Stimulated activated memory B cell treated with anti-CD40 and anti-IgM and Interleukin-4, amounts not matched to agents 10 μg/mL and 1 μg/mL and 100 μg/mL, for 72 hours (primary cell): ENCODE measurements at regions not wholly inside any gene's neighbourhood (a gene's known extent, or its start where the extent isn't known, plus 50 kb on each side); places are given as distances from the start of the nearest gene placed in this dataset.

Source experiments
- ATAC-seq: fragments of 150-1000 bp; cut with Tn5 transposase; 2 replicates; pipeline ENCODE4 v1.10.0; 2021
- H3K27ac Mint-ChIP-seq: one replicate; pipeline ENCODE4 v1.8.0; 2022; ENCODE audit warnings: mild to moderate bottlenecking, mixed read lengths
- H3K27me3 Mint-ChIP-seq: one replicate; pipeline ENCODE4 v1.8.0; 2022; ENCODE audit warnings: mixed read lengths
- H3K36me3 Mint-ChIP-seq: one replicate; pipeline ENCODE4 v1.8.0; 2022; ENCODE audit warnings: mixed read lengths
- H3K4me1 Mint-ChIP-seq: one replicate; pipeline ENCODE4 v1.8.0; 2022; ENCODE audit warnings: mixed read lengths
- H3K4me3 Mint-ChIP-seq: one replicate; pipeline ENCODE4 v1.8.0; 2022; ENCODE audit warnings: mild to moderate bottlenecking, moderate library complexity, mixed read lengths
- H3K9me3 Mint-ChIP-seq: one replicate; pipeline ENCODE4 v1.8.0; 2022; ENCODE audit warnings: mixed read lengths

GRCh38 chr6:114541794-114542193, 199.0 kb upstream of the HS3ST5 start:
- Mint-ChIP-seq H3K27me3 (no peaks in the 10 kb centered on the region), H3K4me3 (no peak overlapping the region), H3K36me3 (no peaks in the 10 kb centered on the region), H3K9me3 (peaks cover 6% of the 10 kb centered on the region), H3K4me1 (no peaks in the 10 kb centered on the region), H3K27ac (no peak overlapping the region)
- no peak for ATAC-seq

GRCh38 chr6:114537977-114538376, 195.2 kb upstream of the HS3ST5 start:
- no peak overlapping the region for H3K4me3 Mint-ChIP-seq
- no peak for ATAC-seq
- no peak overlapping the region for H3K27ac Mint-ChIP-seq
- H3K27me3 Mint-ChIP-seq: no peaks in the 10 kb centered on the region
- H3K36me3 Mint-ChIP-seq: no peaks in the 10 kb centered on the region
- H3K4me1 Mint-ChIP-seq: no peaks in the 10 kb centered on the region
- peaks cover 7% of the 10 kb centered on the region for H3K9me3 Mint-ChIP-seq

GRCh38 chr6:114534813-114535212, 192.0 kb upstream of the HS3ST5 start:
- no peak overlapping the region for H3K27ac Mint-ChIP-seq
- no peaks in the 10 kb centered on the region for H3K4me1 Mint-ChIP-seq
- peaks cover 10% of the 10 kb centered on the region for H3K9me3 Mint-ChIP-seq
- no peaks in the 10 kb centered on the region for H3K36me3 Mint-ChIP-seq
- H3K27me3 Mint-ChIP-seq: no peaks in the 10 kb centered on the region
- no peak for ATAC-seq
- H3K4me3 Mint-ChIP-seq: no peak overlapping the region

GRCh38 chr6:114524081-114524480, 181.3 kb upstream of the HS3ST5 start:
- no peak for ATAC-seq
- Mint-ChIP-seq H3K27me3 (no peaks in the 10 kb centered on the region), H3K4me3 (no peak overlapping the region), H3K36me3 (no peaks in the 10 kb centered on the region), H3K4me1 (no peaks in the 10 kb centered on the region), H3K27ac (no peak overlapping the region), H3K9me3 (no peaks in the 10 kb centered on the region)

- Mint-ChIP-seq H3K27me3 (no peaks in the 10 kb centered on the region), H3K4me3 (no peak overlapping the region), H3K27ac (no peak overlapping the region), H3K9me3 (no peaks in the 10 kb centered on the region), H3K4me1 (no peaks in the 10 kb centered on the region), H3K36me3 (no peaks in the 10 kb centered on the region)
- ATAC-seq: no peak
Measured at GRCh38 chr6:114523508-114523907, 180.7 kb upstream of the HS3ST5 start.

GRCh38 chr6:114521926-114522325, 179.1 kb upstream of the HS3ST5 start:
- Mint-ChIP-seq H3K27me3 (no peaks in the 10 kb centered on the region), H3K27ac (no peak overlapping the region), H3K4me3 (no peak overlapping the region), H3K4me1 (no peaks in the 10 kb centered on the region), H3K9me3 (no peaks in the 10 kb centered on the region), H3K36me3 (no peaks in the 10 kb centered on the region)
- no peak for ATAC-seq

- Mint-ChIP-seq H3K36me3 (no peaks in the 10 kb centered on the region), H3K9me3 (no peaks in the 10 kb centered on the region), H3K27me3 (no peaks in the 10 kb centered on the region), H3K4me3 (no peak overlapping the region), H3K27ac (no peak overlapping the region), H3K4me1 (no peaks in the 10 kb centered on the region)
- no peak for ATAC-seq
Measured at GRCh38 chr6:114520976-114521375, 178.2 kb upstream of the HS3ST5 start.

- Mint-ChIP-seq H3K4me1 (no peaks in the 10 kb centered on the region), H3K27me3 (no peaks in the 10 kb centered on the region), H3K36me3 (no peaks in the 10 kb centered on the region), H3K4me3 (no peak overlapping the region), H3K27ac (no peak overlapping the region), H3K9me3 (peaks cover 4% of the 10 kb centered on the region)
- ATAC-seq: no peak
Measured at GRCh38 chr6:114514170-114514569, 171.3 kb upstream of the HS3ST5 start.

GRCh38 chr6:114471450-114471849, 128.6 kb upstream of the HS3ST5 start:
- H3K36me3 Mint-ChIP-seq: no peaks in the 10 kb centered on the region
- no peaks in the 10 kb centered on the region for H3K4me1 Mint-ChIP-seq
- H3K27ac Mint-ChIP-seq: no peak overlapping the region
- ATAC-seq: no peak
- no peaks in the 10 kb centered on the region for H3K9me3 Mint-ChIP-seq
- H3K27me3 Mint-ChIP-seq: no peaks in the 10 kb centered on the region
- H3K4me3 Mint-ChIP-seq: no peak overlapping the region

GRCh38 chr6:114467931-114468330, 125.1 kb upstream of the HS3ST5 start:
- ATAC-seq: no peak
- H3K36me3 Mint-ChIP-seq: no peaks in the 10 kb centered on the region
- H3K4me3 Mint-ChIP-seq: no peak overlapping the region
- H3K27me3 Mint-ChIP-seq: no peaks in the 10 kb centered on the region
- no peaks in the 10 kb centered on the region for H3K9me3 Mint-ChIP-seq
- H3K4me1 Mint-ChIP-seq: no peaks in the 10 kb centered on the region
- no peak overlapping the region for H3K27ac Mint-ChIP-seq

GRCh38 chr6:114465511-114465910, 122.7 kb upstream of the HS3ST5 start:
- no peaks in the 10 kb centered on the region for H3K36me3 Mint-ChIP-seq
- no peaks in the 10 kb centered on the region for H3K9me3 Mint-ChIP-seq
- H3K4me1 Mint-ChIP-seq: no peaks in the 10 kb centered on the region
- no peak for ATAC-seq
- no peaks in the 10 kb centered on the region for H3K27me3 Mint-ChIP-seq
- no peak overlapping the region for H3K27ac Mint-ChIP-seq
- no peak overlapping the region for H3K4me3 Mint-ChIP-seq

GRCh38 chr6:114453737-114454276, 111.0 kb upstream of the HS3ST5 start:
- Mint-ChIP-seq H3K27ac (no peak overlapping the region), H3K4me3 (no peak overlapping the region), H3K4me1 (no peaks in the 10 kb centered on the region), H3K27me3 (no peaks in the 10 kb centered on the region), H3K36me3 (no peaks in the 10 kb centered on the region), H3K9me3 (no peaks in the 10 kb centered on the region)
- no peak for ATAC-seq

GRCh38 chr6:114452785-114453401, 110.1 kb upstream of the HS3ST5 start:
- H3K36me3 Mint-ChIP-seq: no peaks in the 10 kb centered on the region
- no peaks in the 10 kb centered on the region for H3K9me3 Mint-ChIP-seq
- ATAC-seq: peak; percentile 44
- H3K27me3 Mint-ChIP-seq: no peaks in the 10 kb centered on the region
- H3K27ac Mint-ChIP-seq: no peak overlapping the region
- H3K4me3 Mint-ChIP-seq: no peak overlapping the region
- H3K4me1 Mint-ChIP-seq: no peaks in the 10 kb centered on the region

GRCh38 chr6:114450631-114451030, 107.8 kb upstream of the HS3ST5 start:
- Mint-ChIP-seq H3K9me3 (no peaks in the 10 kb centered on the region), H3K27me3 (no peaks in the 10 kb centered on the region), H3K27ac (no peak overlapping the region), H3K4me1 (no peaks in the 10 kb centered on the region), H3K4me3 (no peak overlapping the region), H3K36me3 (no peaks in the 10 kb centered on the region)
- ATAC-seq: no peak

- ATAC-seq: no peak
- no peaks in the 10 kb centered on the region for H3K4me1 Mint-ChIP-seq
- H3K4me3 Mint-ChIP-seq: no peak overlapping the region
Measured at GRCh38 chr6:114449659-114450058, 106.8 kb upstream of the HS3ST5 start.

GRCh38 chr6:114446342-114446741, 103.5 kb upstream of the HS3ST5 start:
- H3K4me1 Mint-ChIP-seq: no peaks in the 10 kb centered on the region
- no peaks in the 10 kb centered on the region for H3K27me3 Mint-ChIP-seq
- H3K9me3 Mint-ChIP-seq: peaks cover 4% of the 10 kb centered on the region
- H3K4me3 Mint-ChIP-seq: no peak overlapping the region
- H3K36me3 Mint-ChIP-seq: no peaks in the 10 kb centered on the region
- ATAC-seq: no peak
- H3K27ac Mint-ChIP-seq: no peak overlapping the region

More at GRCh38 chr6:114449659-114450058, 106.8 kb upstream of the HS3ST5 start:
- Mint-ChIP-seq H3K27ac (no peak overlapping the region), H3K27me3 (no peaks in the 10 kb centered on the region), H3K9me3 (peaks cover 4% of the 10 kb centered on the region), H3K36me3 (no peaks in the 10 kb centered on the region)
